NCI-H1048 (cell line): ENCODE measurements at regions not wholly inside any gene's neighbourhood (a gene's known extent, or its start where the extent isn't known, plus 50 kb on each side); places are given as distances from the start of the nearest gene placed in this dataset.
"Not testable (repeated sequence)": the region's sequence is repeated elsewhere in the genome, so short reads cannot be mapped to it uniquely, and the experiment has no call there.

Source experiments
- DNase-seq: peaks from one replicate; lab custom pipeline; 2025; lab: John Stamatoyannopoulos, UW

DNA sequence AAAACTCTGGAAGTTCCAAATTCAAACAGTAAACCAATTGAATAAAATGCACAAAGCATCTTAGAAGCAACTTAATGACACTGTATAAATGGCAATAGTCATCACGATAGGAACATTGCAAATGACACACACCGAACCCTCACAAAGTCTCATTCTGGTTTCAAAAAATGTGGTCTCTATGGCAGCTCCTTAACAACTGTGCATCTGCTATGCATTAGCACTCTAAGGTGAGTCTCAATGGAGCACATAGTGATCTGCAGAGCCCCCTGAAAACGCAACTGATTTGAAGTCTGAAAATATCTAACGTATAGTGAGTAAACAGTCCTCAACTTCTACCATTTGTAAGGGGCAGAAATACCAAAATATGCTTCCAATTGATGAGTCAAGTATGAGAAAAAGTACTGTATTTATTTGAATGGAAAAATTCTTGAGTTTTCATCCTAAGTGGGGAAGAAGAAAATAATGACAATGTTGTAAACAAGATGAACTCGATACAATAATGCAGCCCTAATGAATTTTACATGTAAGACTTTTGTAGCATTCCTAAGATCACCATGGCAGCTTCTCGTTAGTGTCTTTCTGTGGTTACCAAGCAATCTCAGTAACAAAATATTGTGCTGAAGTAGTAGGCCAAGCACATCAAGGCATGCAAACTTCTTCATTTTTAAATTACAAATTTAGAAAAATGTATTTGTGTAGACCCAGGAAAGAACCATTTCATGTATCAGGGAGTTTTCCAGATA, 517.5 kb upstream of the FAM174A start:
- no peak for DNase-seq

GRCh38 chr5:100013305-100013704, 521.9 kb upstream of the FAM174A start:
- DNase-seq, result not testable (repeated sequence)

DNA sequence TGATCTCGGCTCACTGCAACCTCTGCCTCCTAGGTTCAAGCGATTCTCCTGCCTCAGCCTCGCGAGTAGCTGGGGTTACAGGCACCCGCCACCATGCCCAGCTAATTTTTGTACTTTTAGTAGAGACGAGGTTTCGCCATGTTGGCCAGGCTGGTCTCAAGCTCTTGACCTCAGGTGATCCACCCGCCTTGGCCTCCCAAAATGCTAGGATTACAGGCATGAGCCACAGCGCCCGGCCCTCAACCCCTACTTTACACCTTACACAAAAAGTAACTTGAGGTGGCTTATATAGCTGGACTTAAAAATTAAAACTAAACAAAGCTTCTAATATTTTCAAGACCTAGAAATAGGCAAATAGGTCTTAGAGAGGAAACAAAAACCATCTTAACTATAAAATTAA, 524.0 kb upstream of the FAM174A start:
- not testable (repeated sequence) for DNase-seq

DNA sequence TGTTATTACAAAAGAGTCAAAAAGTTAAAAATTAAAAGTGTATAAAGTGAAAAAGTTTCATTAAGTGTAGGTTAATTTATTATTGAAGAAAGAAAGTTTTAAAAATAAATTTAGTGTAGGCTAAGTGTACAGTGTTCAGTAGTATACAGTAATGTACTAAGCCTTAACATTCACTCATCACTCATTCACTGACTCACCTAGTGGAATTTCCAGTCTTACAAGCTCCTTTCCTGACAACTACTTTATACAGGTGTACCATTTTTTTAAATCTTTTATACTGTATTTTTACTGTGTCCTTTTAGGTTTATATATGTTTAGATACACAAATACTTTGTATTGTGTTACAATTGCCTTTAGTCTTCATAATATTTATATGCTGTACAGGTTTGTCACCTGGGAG, 530.2 kb upstream of the FAM174A start:
- no peak for DNase-seq

GRCh38 chr5:99998319-99998718, 536.9 kb upstream of the FAM174A start:
- DNase-seq, result no peak

- no peak for DNase-seq
Measured at GRCh38 chr5:99995407-99995806, 539.8 kb upstream of the FAM174A start.

- DNase-seq, result no peak
Measured at GRCh38 chr5:99973779-99974178, 561.4 kb upstream of the FAM174A start.

DNA sequence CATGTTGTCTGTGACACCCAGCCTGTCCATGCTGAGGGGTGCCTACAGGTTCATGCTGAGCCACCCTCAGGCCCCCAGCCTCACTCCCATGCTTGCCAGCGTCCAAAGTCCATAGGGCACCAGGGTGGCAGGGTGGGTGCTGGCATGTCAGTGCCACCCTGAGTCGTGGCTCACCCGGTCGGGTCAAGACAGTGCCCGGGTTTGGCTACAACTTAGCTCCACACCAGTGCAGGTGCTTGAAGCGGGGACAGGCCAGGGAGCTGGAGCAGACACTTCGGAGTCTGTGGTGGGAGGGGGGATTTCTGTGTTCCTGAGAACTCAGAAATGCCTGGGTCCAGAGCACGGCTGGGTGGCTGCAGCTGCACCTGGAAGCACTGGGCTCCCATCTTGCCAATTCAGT, 579.2 kb upstream of the FAM174A start:
- DNase-seq, result no peak

DNA sequence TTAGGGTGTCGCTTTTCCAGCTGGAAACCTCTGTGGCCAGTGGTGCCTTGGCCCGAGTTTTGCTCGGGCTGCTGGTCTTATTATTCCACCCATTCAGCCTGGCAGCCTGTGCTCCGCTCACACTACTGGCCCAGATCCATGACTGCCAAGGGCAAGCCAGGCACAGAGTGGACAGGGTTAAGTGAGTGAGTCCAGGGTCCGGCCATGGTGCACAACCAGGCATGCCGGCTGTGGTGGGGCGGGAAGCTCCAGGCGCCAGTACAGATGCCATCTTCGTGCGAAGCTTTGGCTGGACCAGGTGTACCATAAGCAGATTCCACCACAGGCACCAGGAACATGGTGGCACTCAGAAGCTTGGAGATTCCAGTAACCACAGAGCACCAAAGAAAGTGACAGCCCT, 580.2 kb upstream of the FAM174A start:
- DNase-seq, result no peak

- DNase-seq, result no peak
Measured at GRCh38 chr5:99949969-99950524, 585.1 kb upstream of the FAM174A start.

GRCh38 chr5:99949361-99949760, 585.8 kb upstream of the FAM174A start:
- no peak for DNase-seq

DNA sequence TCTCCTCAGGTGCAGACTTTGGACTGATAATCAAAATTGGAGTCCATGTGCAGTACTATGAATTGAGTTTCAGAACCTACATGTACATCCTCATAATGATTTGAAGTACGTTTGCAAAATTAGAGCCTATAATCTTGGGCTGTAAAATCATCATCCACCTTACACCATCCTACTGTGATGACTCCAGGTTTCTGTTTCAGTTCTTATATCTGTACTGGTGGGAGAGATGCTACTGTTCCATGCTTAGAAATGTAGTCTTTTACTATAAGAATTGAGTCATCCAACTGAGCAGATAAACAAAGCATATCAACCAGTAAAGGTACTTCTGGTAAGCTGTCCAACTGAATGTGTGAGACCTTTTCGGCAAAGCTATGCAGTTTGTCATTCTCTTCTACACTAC, 586.3 kb upstream of the FAM174A start:
- no peak for DNase-seq

DNA sequence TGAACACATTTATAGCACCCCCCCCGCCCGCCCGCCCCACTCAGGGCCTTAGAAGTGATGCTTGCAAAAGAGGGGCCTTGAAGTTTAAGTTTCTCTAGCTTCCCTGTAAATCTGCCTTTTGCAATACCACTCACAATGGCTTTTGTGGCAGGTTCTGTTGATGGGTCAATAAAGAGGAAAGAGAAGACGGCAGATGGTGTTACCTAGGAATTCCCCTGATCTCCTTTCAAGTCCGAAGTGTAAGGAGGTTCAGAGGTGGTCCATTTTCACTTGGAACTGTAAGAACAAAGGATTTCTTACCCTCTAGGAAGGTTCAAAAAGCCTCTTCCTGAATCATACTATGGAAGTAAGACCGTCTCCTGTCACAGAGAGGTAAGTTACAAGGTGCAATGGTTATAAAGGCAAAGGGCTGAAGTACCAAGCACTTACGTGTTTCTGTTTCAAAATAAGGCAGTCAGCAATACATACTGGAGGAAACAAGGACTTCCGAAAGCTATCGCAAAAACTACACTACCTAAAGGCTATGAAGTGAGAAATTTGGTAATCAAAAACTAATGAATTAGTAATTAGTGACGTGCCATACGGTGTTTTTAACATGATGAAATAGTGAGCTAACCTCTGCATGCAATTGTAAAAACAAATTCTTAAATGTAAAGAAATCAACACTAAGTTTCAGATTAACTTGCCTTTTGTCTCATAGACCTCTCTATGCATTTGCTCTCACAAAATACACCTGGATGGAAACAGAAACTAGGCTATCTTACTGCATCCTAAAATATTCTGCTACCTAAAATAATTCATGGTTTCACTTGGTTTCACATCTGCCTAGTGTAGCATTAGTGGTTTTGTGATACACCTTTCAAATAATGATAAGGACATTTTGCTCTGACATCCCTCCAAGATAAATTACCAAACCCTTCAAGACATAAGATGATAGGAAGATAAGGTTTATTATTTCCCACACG, 589.4 kb upstream of the FAM174A start:
- DNase-seq, result no peak

DNA sequence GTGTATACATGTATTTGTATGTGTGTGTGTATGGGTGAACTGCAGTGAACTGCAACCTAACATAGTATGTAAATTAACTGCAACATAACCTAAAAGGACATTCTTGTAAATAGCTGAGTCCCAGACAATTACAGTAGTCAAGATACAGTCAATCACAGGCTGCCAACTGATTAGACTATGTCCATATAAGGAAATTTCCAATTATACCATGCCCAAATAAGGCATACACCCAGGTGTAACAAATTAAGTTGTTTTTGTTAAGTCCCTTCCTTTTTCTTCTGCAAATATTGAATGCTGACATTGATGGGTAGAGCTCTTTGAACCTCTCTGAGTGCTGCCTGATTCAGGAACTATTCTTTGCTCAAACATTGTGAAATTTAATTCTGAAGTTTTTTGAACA, 594.6 kb upstream of the FAM174A start:
- no peak for DNase-seq

- DNase-seq, result no peak
Measured at GRCh38 chr5:99936911-99937310, 598.3 kb upstream of the FAM174A start.

DNA sequence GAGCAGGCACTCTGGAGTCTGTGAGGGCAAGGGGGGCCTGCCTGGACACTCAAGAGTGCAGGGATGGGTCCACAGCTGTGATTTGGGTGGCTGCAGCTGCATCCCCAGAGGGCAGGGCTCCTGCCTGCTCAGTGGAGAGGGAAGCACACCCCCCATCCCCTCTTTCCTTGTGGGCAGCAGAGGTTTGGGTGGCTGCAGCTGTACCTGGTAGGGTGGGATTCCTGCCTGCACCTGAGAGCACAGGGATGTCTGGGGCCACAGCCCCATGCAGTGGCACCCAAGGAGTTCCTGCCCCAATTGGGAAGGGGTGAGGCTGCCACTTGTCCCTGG, 605.4 kb upstream of the FAM174A start:
- DNase-seq, result no peak

DNA sequence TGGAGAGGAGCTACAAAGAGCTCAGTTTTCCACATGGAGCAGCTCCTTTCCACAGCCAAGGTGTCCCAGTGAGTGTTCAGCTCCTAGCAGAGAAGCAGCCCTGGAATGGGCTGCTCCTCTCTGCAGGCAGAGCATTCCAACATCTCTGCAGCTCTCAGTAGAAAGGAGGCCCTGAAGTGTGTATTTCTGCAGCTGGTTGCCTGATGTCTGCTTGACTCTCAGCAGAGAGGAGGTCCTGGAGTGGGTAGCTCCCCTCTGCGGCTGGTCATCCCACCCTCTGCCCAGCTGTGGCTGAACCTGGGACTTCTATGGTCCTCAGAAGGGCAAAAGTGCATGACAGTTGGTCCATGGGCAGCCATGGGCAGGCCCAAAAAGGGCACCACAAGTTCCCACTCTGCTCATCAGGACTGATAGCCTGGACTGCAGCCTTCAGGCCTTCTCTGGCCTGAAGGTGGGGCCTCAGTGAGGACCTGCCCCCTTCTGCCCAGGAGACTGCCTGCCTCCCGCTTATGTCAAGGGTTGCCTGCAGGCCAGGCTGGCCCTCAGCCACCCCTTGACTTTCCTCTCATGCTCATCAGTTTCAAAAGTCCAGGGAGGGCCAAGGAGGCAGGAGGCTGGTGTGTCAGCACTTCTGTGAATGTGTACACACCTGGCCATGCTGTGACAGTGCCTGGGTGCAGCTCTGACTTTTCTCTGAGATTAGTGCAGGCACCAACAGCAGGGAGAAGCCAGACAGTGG, 605.9 kb upstream of the FAM174A start:
- DNase-seq, result no peak

DNA sequence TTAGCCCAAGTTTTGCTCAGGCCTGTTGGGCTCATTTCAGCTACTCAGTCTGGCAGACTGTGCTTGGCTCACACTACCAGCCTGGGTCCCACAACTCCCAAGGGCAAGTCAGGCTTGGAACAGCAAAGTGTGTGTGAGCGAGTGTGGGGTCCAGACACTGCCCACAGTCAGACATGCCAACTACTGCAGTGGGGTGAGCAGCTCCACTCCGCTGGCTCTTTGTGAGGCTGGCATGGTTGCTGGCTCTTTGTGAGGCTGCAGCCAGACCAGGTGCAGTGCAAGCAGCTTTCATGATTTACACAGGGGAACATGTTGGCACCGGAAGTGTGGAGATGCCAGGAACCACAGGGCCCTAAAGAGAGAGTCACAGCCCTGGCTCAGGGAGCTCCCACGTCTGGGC, 606.7 kb upstream of the FAM174A start:
- no peak for DNase-seq

GRCh38 chr5:99926463-99926862, 608.7 kb upstream of the FAM174A start:
- no peak for DNase-seq

DNA sequence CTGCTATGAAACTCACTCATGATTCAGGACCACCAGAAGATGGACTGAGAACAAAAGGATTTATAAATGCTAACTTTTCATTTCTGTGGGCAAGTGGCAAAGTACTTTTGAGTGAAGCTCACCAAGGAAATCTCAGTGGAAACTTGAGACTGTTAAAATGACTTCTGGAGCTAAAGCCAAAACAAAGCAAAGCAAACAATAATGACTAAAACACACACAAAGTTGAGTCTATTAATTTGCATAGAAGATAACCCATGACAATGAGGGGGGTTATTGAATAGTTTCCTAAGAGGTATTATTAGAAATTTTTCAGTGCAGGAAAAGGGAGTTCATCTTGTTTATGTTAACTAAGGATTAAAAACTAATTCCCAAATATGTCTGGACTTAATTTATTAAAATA, 612.8 kb upstream of the FAM174A start:
- no peak for DNase-seq

GRCh38 chr5:99911971-99912370, 623.2 kb upstream of the FAM174A start:
- DNase-seq, result no peak

DNA sequence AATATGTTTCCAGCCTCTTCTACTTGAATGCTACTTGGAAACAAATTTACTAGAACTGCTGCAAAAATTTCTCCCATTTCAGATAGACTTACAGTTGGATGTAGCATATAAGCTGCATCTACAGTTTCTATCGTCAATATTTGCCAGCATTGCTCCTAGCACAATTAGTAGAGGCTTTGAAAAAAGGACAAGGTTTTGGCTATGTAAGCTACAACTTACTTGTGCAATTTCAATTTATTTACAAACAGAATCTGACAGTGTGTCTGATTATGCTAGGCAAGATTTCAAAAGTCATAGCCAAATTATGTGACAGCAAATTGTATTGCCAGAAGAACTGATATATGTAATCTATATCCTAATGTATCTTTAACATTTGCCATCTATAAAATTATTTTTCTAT, 628.4 kb upstream of the FAM174A start:
- no peak for DNase-seq
